ENCODE measurements at regions not wholly inside any gene's neighbourhood (a gene's known extent, or its start where the extent isn't known, plus 50 kb on each side); places are given as distances from the start of the nearest gene placed in this dataset.

DNA sequence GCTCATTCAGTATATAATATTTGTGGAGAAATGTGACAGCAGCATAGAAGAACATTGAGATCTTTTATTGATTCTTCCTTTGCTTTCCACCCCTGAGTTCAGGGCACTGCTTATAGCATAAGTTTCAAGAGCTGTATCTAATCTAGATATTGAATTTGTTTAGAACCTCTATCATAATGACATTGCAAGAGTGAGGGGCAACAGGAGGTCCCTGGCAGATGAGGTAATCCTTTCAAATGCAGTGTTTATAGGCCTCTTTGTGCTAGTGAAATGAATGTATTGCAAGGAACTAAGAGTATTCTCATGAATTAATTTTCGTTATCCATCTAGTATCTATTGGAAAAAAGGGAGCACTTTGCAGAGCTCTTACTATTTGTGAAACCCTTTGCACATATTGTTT is 167.2 kb upstream of the FERD3L start:
- TF ChIP-seq, protein P1, sequence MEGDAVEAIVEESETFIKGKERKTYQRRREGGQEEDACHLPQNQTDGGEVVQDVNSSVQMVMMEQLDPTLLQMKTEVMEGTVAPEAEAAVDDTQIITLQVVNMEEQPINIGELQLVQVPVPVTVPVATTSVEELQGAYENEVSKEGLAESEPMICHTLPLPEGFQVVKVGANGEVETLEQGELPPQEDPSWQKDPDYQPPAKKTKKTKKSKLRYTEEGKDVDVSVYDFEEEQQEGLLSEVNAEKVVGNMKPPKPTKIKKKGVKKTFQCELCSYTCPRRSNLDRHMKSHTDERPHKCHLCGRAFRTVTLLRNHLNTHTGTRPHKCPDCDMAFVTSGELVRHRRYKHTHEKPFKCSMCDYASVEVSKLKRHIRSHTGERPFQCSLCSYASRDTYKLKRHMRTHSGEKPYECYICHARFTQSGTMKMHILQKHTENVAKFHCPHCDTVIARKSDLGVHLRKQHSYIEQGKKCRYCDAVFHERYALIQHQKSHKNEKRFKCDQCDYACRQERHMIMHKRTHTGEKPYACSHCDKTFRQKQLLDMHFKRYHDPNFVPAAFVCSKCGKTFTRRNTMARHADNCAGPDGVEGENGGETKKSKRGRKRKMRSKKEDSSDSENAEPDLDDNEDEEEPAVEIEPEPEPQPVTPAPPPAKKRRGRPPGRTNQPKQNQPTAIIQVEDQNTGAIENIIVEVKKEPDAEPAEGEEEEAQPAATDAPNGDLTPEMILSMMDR (IDR thresholded peaks at IDR 0.05; ENCODE audit: insufficient read depth, low read length, poor library complexity, severe bottlenecking): no peak
- TF ChIP-seq EZH2phosphoT487 (conservative IDR thresholded peaks at IDR 0.05; ENCODE audit: low read length): no peak
